ENCODE measurements at regions not wholly inside any gene's neighbourhood (a gene's known extent, or its start where the extent isn't known, plus 50 kb on each side); places are given as distances from the start of the nearest gene placed in this dataset.

- no peak for TF ChIP-seq TAF1 (IDR thresholded peaks at IDR 0.05; ENCODE audit: borderline replicate concordance, insufficient read depth, low read length)
- no peak for TF ChIP-seq POLR2AphosphoS5 (IDR thresholded peaks at IDR 0.05; ENCODE audit: low read depth, low read length)
- TF ChIP-seq SIN3A (IDR thresholded peaks at IDR 0.05; ENCODE audit: borderline replicate concordance, insufficient read depth, low read length) = no peak
- no peak for TF ChIP-seq REST (IDR thresholded peaks at IDR 0.05; ENCODE audit: insufficient read depth in 1 of 2, low read depth in 2 of 2, low read length in 2 of 2)
- TF ChIP-seq FOXP2 (optimal IDR thresholded peaks at IDR 0.05; ENCODE audit: borderline replicate concordance, extremely low read depth, extremely low read length, insufficient read depth) = no peak
These were observed 236.3 kb upstream of the NRXN1 start for GRCh38 chr2:51268191-51268590.

- TF ChIP-seq TAF1 (IDR thresholded peaks at IDR 0.05; ENCODE audit: borderline replicate concordance, insufficient read depth, low read length) (no peak), POLR2AphosphoS5 (IDR thresholded peaks at IDR 0.05; ENCODE audit: low read depth, low read length) (no peak), REST (IDR thresholded peaks at IDR 0.05; ENCODE audit: insufficient read depth in 1 of 2, low read depth in 2 of 2, low read length in 2 of 2) (no peak), SIN3A (IDR thresholded peaks at IDR 0.05; ENCODE audit: borderline replicate concordance, insufficient read depth, low read length) (no peak), FOXP2 (optimal IDR thresholded peaks at IDR 0.05; ENCODE audit: borderline replicate concordance, extremely low read depth, extremely low read length, insufficient read depth) (no peak)
These were observed 233.6 kb upstream of the NRXN1 start for GRCh38 chr2:51265539-51265938.

- TF ChIP-seq TAF1 (IDR thresholded peaks at IDR 0.05; ENCODE audit: borderline replicate concordance, insufficient read depth, low read length) (no peak), POLR2AphosphoS5 (IDR thresholded peaks at IDR 0.05; ENCODE audit: low read depth, low read length) (no peak), SIN3A (IDR thresholded peaks at IDR 0.05; ENCODE audit: borderline replicate concordance, insufficient read depth, low read length) (no peak), FOXP2 (optimal IDR thresholded peaks at IDR 0.05; ENCODE audit: borderline replicate concordance, extremely low read depth, extremely low read length, insufficient read depth) (no peak), REST (IDR thresholded peaks at IDR 0.05; ENCODE audit: insufficient read depth in 1 of 2, low read depth in 2 of 2, low read length in 2 of 2) (no peak)
These were observed 232.0 kb upstream of the NRXN1 start for GRCh38 chr2:51263951-51264350.

- TF ChIP-seq POLR2AphosphoS5 (IDR thresholded peaks at IDR 0.05; ENCODE audit: low read depth, low read length) = no peak
- TF ChIP-seq REST (IDR thresholded peaks at IDR 0.05; ENCODE audit: insufficient read depth in 1 of 2, low read depth in 2 of 2, low read length in 2 of 2) = no peak
- TF ChIP-seq TAF1 (IDR thresholded peaks at IDR 0.05; ENCODE audit: borderline replicate concordance, insufficient read depth, low read length) = no peak
- TF ChIP-seq FOXP2 (optimal IDR thresholded peaks at IDR 0.05; ENCODE audit: borderline replicate concordance, extremely low read depth, extremely low read length, insufficient read depth) = no peak
- TF ChIP-seq SIN3A (IDR thresholded peaks at IDR 0.05; ENCODE audit: borderline replicate concordance, insufficient read depth, low read length) = no peak
These were observed 226.4 kb upstream of the NRXN1 start for GRCh38 chr2:51258301-51258700.

- TF ChIP-seq TAF1 (IDR thresholded peaks at IDR 0.05; ENCODE audit: borderline replicate concordance, insufficient read depth, low read length) (no peak), REST (IDR thresholded peaks at IDR 0.05; ENCODE audit: insufficient read depth in 1 of 2, low read depth in 2 of 2, low read length in 2 of 2) (no peak), POLR2AphosphoS5 (IDR thresholded peaks at IDR 0.05; ENCODE audit: low read depth, low read length) (no peak), FOXP2 (optimal IDR thresholded peaks at IDR 0.05; ENCODE audit: borderline replicate concordance, extremely low read depth, extremely low read length, insufficient read depth) (no peak), SIN3A (IDR thresholded peaks at IDR 0.05; ENCODE audit: borderline replicate concordance, insufficient read depth, low read length) (no peak)
These were observed 224.8 kb upstream of the NRXN1 start for GRCh38 chr2:51256736-51257135.

All from PFSK-1 (cell line).